Superior temporal gyrus (tissue), 1 donor: ENCODE measurements at regions not wholly inside any gene's neighbourhood (a gene's known extent, or its start where the extent isn't known, plus 50 kb on each side); places are given as distances from the start of the nearest gene placed in this dataset.
A peak's percentile ranks its signal among the peaks of the same experiment; 100 is the strongest.

ENCODE experiments used
- DNase-seq: peaks from one replicate; pipeline ENCODE4 v3.0.0-alpha.2; 2016; ENCODE audit errors: extremely low spot score

- no peak for DNase-seq
Measured at GRCh38 chr3:150218236-150218635, 189.9 kb upstream of the TSC22D2 start.

GRCh38 chr3:150217691-150218090 lies 190.4 kb upstream of the TSC22D2 start:
- DNase-seq, result no peak

- DNase-seq, result no peak
Measured at GRCh38 chr3:150216866-150217600, 191.1 kb upstream of the TSC22D2 start.

- DNase-seq, result no peak
Measured at GRCh38 chr3:150216041-150216811, 191.9 kb upstream of the TSC22D2 start.

GRCh38 chr3:150215616-150216015 lies 192.5 kb upstream of the TSC22D2 start:
- no peak for DNase-seq

GRCh38 chr3:150213577-150213976 lies 194.5 kb upstream of the TSC22D2 start:
- DNase-seq, result no peak

- peak; percentile 22 for DNase-seq
Measured at GRCh38 chr3:150210461-150211110, 197.5 kb upstream of the TSC22D2 start.

- DNase-seq, result no peak
Measured at GRCh38 chr3:150203273-150203672, 204.8 kb upstream of the TSC22D2 start.

GRCh38 chr3:150202711-150203110 lies 205.4 kb upstream of the TSC22D2 start:
- DNase-seq, result peak; percentile 51

GRCh38 chr3:150194957-150195356 lies 213.1 kb upstream of the TSC22D2 start:
- no peak for DNase-seq

- DNase-seq, result no peak
Measured at GRCh38 chr3:150194513-150194912, 213.6 kb upstream of the TSC22D2 start.

- no peak for DNase-seq
Measured at GRCh38 chr3:150184426-150185071, 213.9 kb upstream of the PFN2 start.

- DNase-seq, result peak; percentile 94
Measured at GRCh38 chr3:150183678-150184425, 213.2 kb upstream of the PFN2 start.

GRCh38 chr3:150180334-150180733 lies 209.6 kb upstream of the PFN2 start:
- no peak for DNase-seq

- DNase-seq, result peak; percentile 60
Measured at GRCh38 chr3:150179330-150179729, 208.6 kb upstream of the PFN2 start.

- DNase-seq, result no peak
Measured at GRCh38 chr3:150177673-150178381, 207.1 kb upstream of the PFN2 start.

- DNase-seq, result no peak
Measured at GRCh38 chr3:150174179-150174578, 203.5 kb upstream of the PFN2 start.

- no peak for DNase-seq
Measured at GRCh38 chr3:150172356-150172755, 201.7 kb upstream of the PFN2 start.

GRCh38 chr3:150170852-150171520 lies 200.3 kb upstream of the PFN2 start:
- peak; percentile 92 for DNase-seq

GRCh38 chr3:150169330-150169940 lies 198.7 kb upstream of the PFN2 start:
- no peak for DNase-seq
